GM18505 (cell line): ENCODE measurements at regions not wholly inside any gene's neighbourhood (a gene's known extent, or its start where the extent isn't known, plus 50 kb on each side); places are given as distances from the start of the nearest gene placed in this dataset.

Experiments used
- ATAC-seq: cut with Tn5 transposase; IDR thresholded peaks from one replicate; pipeline ENCODE4 v1.9.1; 2021; ENCODE audit not compliant: unreplicated experiment
- POLR2A ChIP-seq: IDR thresholded peaks from 4 replicates; pipeline ENCODE4 v1.6.1; 2011; ENCODE audit warnings: borderline replicate concordance; ENCODE audit not compliant: insufficient read depth, insufficient read length; ENCODE audit errors: extremely low read depth

DNA sequence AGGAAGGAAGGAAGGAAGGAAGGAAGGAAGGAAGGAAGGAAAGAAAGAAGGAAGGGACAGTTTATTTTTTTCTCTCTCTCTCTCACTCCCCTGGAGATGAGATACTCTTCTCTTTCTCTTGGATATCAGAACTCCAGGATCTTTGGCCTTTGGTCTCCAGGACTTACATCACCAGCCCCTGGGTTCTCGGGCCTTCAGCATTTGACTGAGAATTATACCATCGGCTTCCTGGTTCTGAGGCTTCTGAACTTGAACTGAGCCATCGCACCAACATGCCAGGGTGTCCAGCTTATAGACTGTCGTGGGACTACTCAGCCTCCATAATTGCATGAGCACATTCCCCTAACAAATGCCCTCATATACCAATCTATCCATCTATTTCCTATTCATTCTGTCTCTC lies 69.4 kb upstream of the NRSN1 start:
- ATAC-seq: no peak

DNA sequence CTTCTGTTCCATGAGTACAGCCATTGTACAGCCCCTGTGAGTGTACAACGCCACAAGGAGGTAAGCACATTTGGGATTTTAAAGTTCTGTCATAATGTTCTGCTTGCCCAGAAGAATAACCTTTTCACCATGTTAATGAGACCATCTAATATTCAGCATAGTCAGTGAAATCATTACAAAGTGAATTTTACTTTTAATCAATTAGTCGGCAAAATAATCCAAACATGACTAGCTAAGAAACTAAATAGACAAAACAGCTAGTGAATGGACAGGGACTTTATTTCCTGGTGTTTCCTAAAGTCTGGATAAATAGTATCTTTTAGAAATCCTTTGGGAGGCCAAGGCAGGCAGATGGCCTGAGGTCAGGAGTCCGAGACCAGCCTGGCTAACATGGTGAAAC lies 69.0 kb upstream of the NRSN1 start:
- ATAC-seq: no peak
- TF ChIP-seq POLR2A: no peak

More for the DNA sequence above, 69.4 kb upstream of the NRSN1 start:
- no peak for TF ChIP-seq POLR2A

DNA sequence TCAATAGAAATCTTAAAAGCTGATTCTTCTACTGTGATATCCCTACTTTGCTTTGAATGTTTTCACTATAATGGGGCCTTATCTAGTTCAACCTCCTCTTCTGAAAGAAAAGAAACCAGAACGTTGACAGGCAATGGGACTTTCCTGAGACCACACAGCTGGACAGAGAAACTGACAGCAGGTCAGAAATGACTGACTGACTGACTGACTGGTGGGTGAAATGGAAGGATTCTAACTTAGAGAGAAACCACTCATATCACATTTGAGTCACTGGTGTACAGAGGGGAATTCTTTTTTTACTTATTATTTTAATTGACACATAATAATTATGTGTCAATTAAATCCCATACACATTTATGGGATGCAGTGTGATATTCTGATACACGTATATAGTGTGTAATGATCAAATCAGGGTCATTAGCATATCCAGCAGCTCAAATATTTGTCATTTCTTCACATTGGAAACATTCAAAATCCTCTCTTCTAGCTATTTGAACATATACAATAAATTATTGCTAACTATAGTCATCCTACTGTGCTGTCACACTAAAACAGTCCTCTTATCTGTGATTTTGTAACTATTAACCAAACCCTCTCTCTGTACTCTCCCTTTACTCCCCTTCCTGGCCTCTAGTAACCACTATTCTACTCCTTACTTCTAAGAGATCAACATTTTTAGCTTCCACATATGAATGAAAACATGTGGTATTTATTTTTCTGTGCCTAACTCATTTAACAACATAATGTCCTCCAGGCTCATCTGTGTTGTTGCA lies 64.8 kb upstream of the NRSN1 start:
- ATAC-seq: peak; percentile 96
- TF ChIP-seq POLR2A: no peak

DNA sequence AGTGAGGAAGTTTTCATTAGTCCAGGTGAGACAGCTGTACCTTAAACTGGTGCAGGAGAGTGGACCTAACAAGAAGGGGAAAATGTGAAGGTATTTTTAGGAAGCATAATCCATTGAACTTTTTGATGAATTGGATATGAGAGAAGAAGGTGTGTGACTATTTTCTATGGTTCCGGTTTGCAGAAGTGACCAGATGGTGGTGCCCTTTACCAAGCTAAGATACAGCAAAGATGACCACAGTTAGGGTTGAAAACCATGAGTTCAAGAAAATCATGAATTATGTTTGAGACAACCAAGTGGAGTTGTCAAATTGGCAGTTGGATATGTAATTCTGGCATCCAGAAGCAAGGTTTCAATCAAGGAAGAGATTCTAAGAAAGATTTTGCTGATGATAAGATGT lies 61.9 kb upstream of the NRSN1 start:
- no peak for TF ChIP-seq POLR2A
- no peak for ATAC-seq

- no peak for ATAC-seq
- TF ChIP-seq POLR2A: no peak
Measured at GRCh38 chr6:24064832-24065231, 61.2 kb upstream of the NRSN1 start.

GRCh38 chr6:24069526-24069925 lies 56.5 kb upstream of the NRSN1 start:
- TF ChIP-seq POLR2A: no peak
- no peak for ATAC-seq

GRCh38 chr6:24072038-24072746 lies 53.8 kb upstream of the NRSN1 start:
- ATAC-seq: no peak
- no peak for TF ChIP-seq POLR2A

GRCh38 chr6:24076011-24076410 lies 50.0 kb upstream of the NRSN1 start:
- ATAC-seq: no peak
- no peak for TF ChIP-seq POLR2A
